ENCODE measurements at regions not wholly inside any gene's neighbourhood (a gene's known extent, or its start where the extent isn't known, plus 50 kb on each side); places are given as distances from the start of the nearest gene placed in this dataset.

DNA sequence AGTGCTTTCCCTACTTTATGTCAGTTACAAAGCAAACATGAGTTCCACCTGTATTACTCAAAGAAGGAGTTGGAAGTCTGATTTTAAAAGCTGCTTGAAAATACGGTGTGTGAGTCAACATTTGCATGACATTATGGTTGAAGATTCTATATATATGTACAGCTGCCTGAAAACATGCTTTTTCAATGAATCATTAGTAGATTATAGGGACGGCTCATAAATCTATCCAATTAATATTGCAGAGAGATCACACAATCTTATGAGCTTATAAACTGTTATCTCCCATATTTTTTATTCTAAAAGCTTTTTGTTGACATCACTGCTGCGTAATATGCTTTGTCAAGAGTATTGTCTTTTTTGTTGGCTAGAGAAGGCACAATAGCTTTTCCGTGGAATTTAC is 873.8 kb downstream of the SLITRK6 start:
- TF ChIP-seq CHD1 (IDR thresholded peaks at IDR 0.05; ENCODE audit: low read depth, low read length) (no peak), MAFK (IDR thresholded peaks at IDR 0.05; ENCODE audit: low read depth, low read length) (no peak), POLR2A (IDR thresholded peaks at IDR 0.05; ENCODE audit: low read depth, low read length) (no peak), BHLHE40 (IDR thresholded peaks at IDR 0.05; ENCODE audit: low read depth, low read length) (no peak), FOS (IDR thresholded peaks at IDR 0.05; ENCODE audit: low read depth, low read length) (no peak), SMC3 (IDR thresholded peaks at IDR 0.05; ENCODE audit: low read depth, low read length) (no peak)
- TF ChIP-seq, protein P1, sequence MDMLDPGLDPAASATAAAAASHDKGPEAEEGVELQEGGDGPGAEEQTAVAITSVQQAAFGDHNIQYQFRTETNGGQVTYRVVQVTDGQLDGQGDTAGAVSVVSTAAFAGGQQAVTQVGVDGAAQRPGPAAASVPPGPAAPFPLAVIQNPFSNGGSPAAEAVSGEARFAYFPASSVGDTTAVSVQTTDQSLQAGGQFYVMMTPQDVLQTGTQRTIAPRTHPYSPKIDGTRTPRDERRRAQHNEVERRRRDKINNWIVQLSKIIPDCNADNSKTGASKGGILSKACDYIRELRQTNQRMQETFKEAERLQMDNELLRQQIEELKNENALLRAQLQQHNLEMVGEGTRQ (IDR thresholded peaks at IDR 0.05; ENCODE audit: low read depth, low read length), result no peak
- TF ChIP-seq, protein P2, sequence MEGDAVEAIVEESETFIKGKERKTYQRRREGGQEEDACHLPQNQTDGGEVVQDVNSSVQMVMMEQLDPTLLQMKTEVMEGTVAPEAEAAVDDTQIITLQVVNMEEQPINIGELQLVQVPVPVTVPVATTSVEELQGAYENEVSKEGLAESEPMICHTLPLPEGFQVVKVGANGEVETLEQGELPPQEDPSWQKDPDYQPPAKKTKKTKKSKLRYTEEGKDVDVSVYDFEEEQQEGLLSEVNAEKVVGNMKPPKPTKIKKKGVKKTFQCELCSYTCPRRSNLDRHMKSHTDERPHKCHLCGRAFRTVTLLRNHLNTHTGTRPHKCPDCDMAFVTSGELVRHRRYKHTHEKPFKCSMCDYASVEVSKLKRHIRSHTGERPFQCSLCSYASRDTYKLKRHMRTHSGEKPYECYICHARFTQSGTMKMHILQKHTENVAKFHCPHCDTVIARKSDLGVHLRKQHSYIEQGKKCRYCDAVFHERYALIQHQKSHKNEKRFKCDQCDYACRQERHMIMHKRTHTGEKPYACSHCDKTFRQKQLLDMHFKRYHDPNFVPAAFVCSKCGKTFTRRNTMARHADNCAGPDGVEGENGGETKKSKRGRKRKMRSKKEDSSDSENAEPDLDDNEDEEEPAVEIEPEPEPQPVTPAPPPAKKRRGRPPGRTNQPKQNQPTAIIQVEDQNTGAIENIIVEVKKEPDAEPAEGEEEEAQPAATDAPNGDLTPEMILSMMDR (conservative IDR thresholded peaks at IDR 0.05; ENCODE audit: low read depth, low read length), result no peak
- TF ChIP-seq, protein P3, sequence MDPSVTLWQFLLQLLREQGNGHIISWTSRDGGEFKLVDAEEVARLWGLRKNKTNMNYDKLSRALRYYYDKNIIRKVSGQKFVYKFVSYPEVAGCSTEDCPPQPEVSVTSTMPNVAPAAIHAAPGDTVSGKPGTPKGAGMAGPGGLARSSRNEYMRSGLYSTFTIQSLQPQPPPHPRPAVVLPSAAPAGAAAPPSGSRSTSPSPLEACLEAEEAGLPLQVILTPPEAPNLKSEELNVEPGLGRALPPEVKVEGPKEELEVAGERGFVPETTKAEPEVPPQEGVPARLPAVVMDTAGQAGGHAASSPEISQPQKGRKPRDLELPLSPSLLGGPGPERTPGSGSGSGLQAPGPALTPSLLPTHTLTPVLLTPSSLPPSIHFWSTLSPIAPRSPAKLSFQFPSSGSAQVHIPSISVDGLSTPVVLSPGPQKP (IDR thresholded peaks at IDR 0.05; ENCODE audit: borderline replicate concordance, low read depth, low read length), result no peak
- H3K27ac ChIP-seq (ENCODE audit: insufficient read depth, low read length), result no peak overlapping the region
- no peak overlapping the region for H3K4me3 ChIP-seq (ENCODE audit: insufficient read depth, low read depth, low read length)
- no peak overlapping the region for H3K23ac ChIP-seq (ENCODE audit: low read depth, low read length)
- no TSS peak for BruUV-seq (replicated peaks)
- H2AFZ ChIP-seq (replicated peaks; ENCODE audit: low read length, poor library complexity), result no peak overlapping the region
- H3K14ac ChIP-seq (replicated peaks; ENCODE audit: low read depth, low read length), result no peak overlapping the region; the same call in 1 of the 2 replicates
- no peak overlapping the region for H4K5ac ChIP-seq (ENCODE audit: low read depth, low read length)
- no peak overlapping the region for H4K91ac ChIP-seq (ENCODE audit: insufficient read depth, low read depth, low read length)
- no peak overlapping the region for H2BK15ac ChIP-seq (ENCODE audit: low read depth, low read length)
- no peaks in the 10 kb centered on the region for H4K20me1 ChIP-seq (ENCODE audit: insufficient read depth, low read length)
- intact Hi-C loops (cut with micrococcal nuclease) (no loop called here), in situ Hi-C loops (cut with MboI; ENCODE audit: low sequenced_read_pairs) (no loop called here), dilution Hi-C loops (cut with HindIII; ENCODE audit: low sequenced_read_pairs, unreplicated experiment) (loop anchor here (25.0 kb wide), 1 partner anchor 887 kb away; no protein-coding TSS in a partner anchor)
- H3K4me1 ChIP-seq (ENCODE audit: control insufficient read depth, insufficient read depth, low read length), result no peaks in the 10 kb centered on the region
- no CpG with 5 or more reads among the region's 4 CpGs for WGBS, 2 experiments (ENCODE audit: extremely low coverage in 2 of 2, insufficient read length in 1 of 2)
- H3K56ac ChIP-seq (ENCODE audit: extremely low read depth, insufficient read depth, low read length), result no peak overlapping the region
- DNase-seq, result peak; percentile 49
- ATAC-seq (ENCODE audit: low read depth), result peak; percentile 27; the same call in 1 of the 2 replicates
- no peak overlapping the region for H3K18ac ChIP-seq (ENCODE audit: low read depth, low read length)
- no peak overlapping the region for H4K8ac ChIP-seq (ENCODE audit: low read depth in 2 of 2, low read length in 2 of 2)
- POLR2A ChIA-PET (ENCODE audit: unreplicated experiment), result no interaction called here
- no peak overlapping the region for H2AK9ac ChIP-seq (replicated peaks; ENCODE audit: low read depth, low read length, poor library complexity)
- no peak overlapping the region for H3K4ac ChIP-seq (ENCODE audit: low read depth, low read length)
- no peak overlapping the region for H2BK20ac ChIP-seq (ENCODE audit: low read depth, low read length)
- H2BK5ac ChIP-seq (ENCODE audit: low read depth, low read length, poor library complexity, severe bottlenecking), result no peak overlapping the region
- H3K9ac ChIP-seq (ENCODE audit: low read depth, low read length), result no peak overlapping the region
- H3K9me1 ChIP-seq (ENCODE audit: insufficient read depth, low read length), result no peaks in the 10 kb centered on the region
- CTCF ChIA-PET, result no interaction called here
- H2AK5ac ChIP-seq (ENCODE audit: low read depth, low read length), result no peak overlapping the region
- no peaks in the 10 kb centered on the region for H3K9me3 ChIP-seq (ENCODE audit: control insufficient read depth, insufficient read depth, low read length)
- no peaks in the 10 kb centered on the region for H3K79me1 ChIP-seq (ENCODE audit: low read depth in 1 of 2, low read length in 2 of 2)
- H3K36me3 ChIP-seq (ENCODE audit: control insufficient read depth, insufficient read depth, low read length), result no peaks in the 10 kb centered on the region
- H2BK120ac ChIP-seq (ENCODE audit: low read depth, low read length), result no peak overlapping the region
- H3K4me2 ChIP-seq (ENCODE audit: low read depth, low read length), result no peak overlapping the region
- H3K27me3 ChIP-seq (ENCODE audit: control insufficient read depth, insufficient read depth, low read length), result no peaks in the 10 kb centered on the region

Measured in IMR-90 (cell line).